H1 (cell line): ENCODE measurements at regions not wholly inside any gene's neighbourhood (a gene's known extent, or its start where the extent isn't known, plus 50 kb on each side); places are given as distances from the start of the nearest gene placed in this dataset.

Source experiments
- CTCF ChIA-PET: fragments of 300-600 bp; sonication (Branson Sonifier 250); formaldehyde crosslinking; loops from one replicate; lab custom pipeline; 2021; ENCODE audit not compliant: partially characterized antibody; lab: Charles Lee
- POLR2A ChIA-PET: fragments of 300-600 bp; sonication (Branson Sonifier 250); formaldehyde crosslinking; loops from one replicate; lab custom pipeline; 2021; ENCODE audit warnings: inconsistent platforms; ENCODE audit not compliant: partially characterized antibody; lab: Charles Lee
- DNase-seq, 2 experiments: peaks; one replicate each; pipeline versions ENCODE4 v3.0.0 to v3.0.0-alpha.2; 2010 to 2022; ENCODE audit warnings: low spot score in 2 of 2, low read depth in 1 of 2, mixed read lengths in 1 of 2
- FAIRE-seq: peaks from 2 replicates; lab custom pipeline; 2011; peaks lifted over from hg19 to GRCh38; lab: Jason Lieb, UNC
- H2AFZ ChIP-seq: 2 replicates; pipeline ENCODE4 v1.8.1; 2012; ENCODE audit warnings: low read length, inconsistent platforms
- H2AK5ac ChIP-seq: 2 replicates; pipeline ENCODE4 v1.6.1; 2013; ENCODE audit warnings: low read depth, low read length
- H2BK120ac ChIP-seq: replicated peaks from 2 replicates; pipeline ENCODE3; 2013; ENCODE audit warnings: low read depth, low read length, inconsistent platforms
- H2BK12ac ChIP-seq: 2 replicates; pipeline ENCODE4 v1.6.1; 2013; ENCODE audit warnings: low read depth, low read length
- H2BK15ac ChIP-seq: 2 replicates; pipeline ENCODE4 v1.6.1; 2013; ENCODE audit warnings: low read length
- H2BK20ac ChIP-seq: 2 replicates; pipeline ENCODE4 v1.6.1; 2013; ENCODE audit warnings: low read length
- H2BK5ac ChIP-seq: 2 replicates; pipeline ENCODE4 v1.6.1; 2013; ENCODE audit warnings: low read depth, low read length
- H3K14ac ChIP-seq: 2 replicates; pipeline ENCODE4 v1.6.1; 2013; ENCODE audit warnings: inconsistent platforms; ENCODE audit not compliant: insufficient read length
- H3K18ac ChIP-seq: 2 replicates; pipeline ENCODE4 v1.6.1; 2013; ENCODE audit warnings: low read length; ENCODE audit errors: extremely low read depth
- H3K23ac ChIP-seq: 2 replicates; pipeline ENCODE4 v1.6.1; 2013; ENCODE audit warnings: inconsistent platforms; ENCODE audit not compliant: insufficient read length
- H3K23me2 ChIP-seq: 2 replicates; pipeline ENCODE4 v1.6.1; 2013; ENCODE audit warnings: low read depth, low read length
- H3K27ac ChIP-seq: 2 replicates; pipeline ENCODE4 v1.6.1; 2011; ENCODE audit warnings: low read depth, low read length, inconsistent platforms
- H3K27me3 ChIP-seq, 4 experiments: replicated peaks in 1 of 4; 1 replicate in 1 of 4; 2 replicates in 3 of 4; pipeline versions ENCODE4 v1.6.1 to v1.8.1; 2011 to 2013; ENCODE audit warnings: low read length in 3 of 4, mild to moderate bottlenecking in 3 of 4, inconsistent platforms in 2 of 4, mixed read lengths in 2 of 4, moderate library complexity in 1 of 4; ENCODE audit not compliant: control insufficient read depth in 3 of 4, insufficient read depth in 3 of 4; ENCODE audit errors: extremely low read depth in 1 of 4
- H3K36me3 ChIP-seq, 4 experiments: 2 replicates each; pipeline versions ENCODE4 v1.6.1 to v1.8.1; 2011 to 2013; ENCODE audit warnings: mild to moderate bottlenecking in 4 of 4, low read length in 3 of 4, moderate library complexity in 2 of 4, control low read depth in 1 of 4, inconsistent platforms in 1 of 4; ENCODE audit not compliant: insufficient read depth in 4 of 4, control insufficient read depth in 2 of 4
- H3K4ac ChIP-seq: replicated peaks from 2 replicates; pipeline ENCODE3; 2013; ENCODE audit warnings: low read length, low read depth, mixed read lengths, inconsistent platforms; ENCODE audit not compliant: insufficient read length
- H3K4me1 ChIP-seq, 4 experiments: replicated peaks in 1 of 4; 1 replicate in 1 of 4; 2 replicates in 3 of 4; pipeline versions ENCODE4 v1.6.1 to v1.8.1; 2011 to 2013; ENCODE audit warnings: low read length in 3 of 4, inconsistent platforms in 2 of 4, mixed read lengths in 1 of 4; ENCODE audit not compliant: insufficient read depth in 4 of 4, control insufficient read depth in 3 of 4
- H3K4me2 ChIP-seq, 2 experiments: 2 replicates each; pipeline versions ENCODE4 v1.6.1 to v1.8.1; 2011 to 2013; ENCODE audit warnings: low read depth in 2 of 2, low read length in 2 of 2, control low read depth in 1 of 2, inconsistent platforms in 1 of 2, mild to moderate bottlenecking in 1 of 2; ENCODE audit not compliant: insufficient read depth in 1 of 2
- H3K4me3 ChIP-seq, 4 experiments: fragments of 200-600, 300-600 bp in 1 of 4; sonication (generic), shearing (Covaris generic), sonication (Bioruptor Twin) in 1 of 4; 2 replicates each; pipeline versions ENCODE4 v1.5.1 to v1.8.1; 2011 to 2016; ENCODE audit warnings: low read length in 4 of 4, low read depth in 3 of 4, control low read depth in 2 of 4, inconsistent platforms in 2 of 4, mild to moderate bottlenecking in 2 of 4, mixed read lengths in 1 of 4, moderate library complexity in 1 of 4; ENCODE audit not compliant: insufficient read depth in 2 of 4; ENCODE audit errors: extremely low read depth in 1 of 4
- H3K56ac ChIP-seq: replicated peaks from 2 replicates; pipeline ENCODE3; 2013; ENCODE audit warnings: low read depth, mild to moderate bottlenecking, mixed read lengths, low read length, inconsistent platforms; ENCODE audit not compliant: insufficient read length
- H3K79me1 ChIP-seq: 2 replicates; pipeline ENCODE4 v1.6.1; 2013; ENCODE audit warnings: low read depth, low read length, control low read depth
- H3K79me2 ChIP-seq, 2 experiments: 2 replicates each; pipeline versions ENCODE4 v1.6.1 to v1.8.1; 2012 to 2013; ENCODE audit warnings: low read length in 2 of 2, mild to moderate bottlenecking in 2 of 2, inconsistent platforms in 1 of 2; ENCODE audit not compliant: insufficient read depth in 2 of 2, control insufficient read depth in 1 of 2
- H3K9ac ChIP-seq, 4 experiments: replicated peaks in 1 of 4; 1 replicate in 1 of 4; 2 replicates in 3 of 4; pipeline versions ENCODE4 v1.6.1 to v1.8.1; 2011 to 2013; ENCODE audit warnings: low read depth in 3 of 4, low read length in 3 of 4, control low read depth in 2 of 4, mild to moderate bottlenecking in 2 of 4, moderate library complexity in 2 of 4, inconsistent platforms in 1 of 4; ENCODE audit errors: extremely low read depth in 1 of 4
- H3K9me3 ChIP-seq, 2 experiments: 2 replicates each; pipeline versions ENCODE4 v1.6.1 to v1.8.1; 2012 to 2013; ENCODE audit warnings: mild to moderate bottlenecking in 2 of 2, moderate library complexity in 2 of 2, control low read depth in 1 of 2, inconsistent platforms in 1 of 2, low read depth in 1 of 2, low read length in 1 of 2, mixed read lengths in 1 of 2; ENCODE audit not compliant: insufficient read depth in 2 of 2
- H4K20me1 ChIP-seq, 2 experiments: replicated peaks in 1 of 2; 2 replicates each; pipeline versions ENCODE3 to v1.8.1; 2011 to 2013; ENCODE audit warnings: inconsistent platforms in 2 of 2, low read length in 2 of 2, mild to moderate bottlenecking in 1 of 2; ENCODE audit not compliant: insufficient read depth in 2 of 2, control insufficient read depth in 1 of 2
- H4K5ac ChIP-seq: 2 replicates; pipeline ENCODE4 v1.6.1; 2013; ENCODE audit warnings: low read length, low read depth, mixed read lengths, inconsistent platforms; ENCODE audit not compliant: insufficient read length
- H4K8ac ChIP-seq: 2 replicates; pipeline ENCODE4 v1.8.0; 2013; ENCODE audit warnings: mild to moderate bottlenecking, moderate library complexity, low read length, inconsistent platforms; ENCODE audit not compliant: insufficient read depth; ENCODE audit errors: extremely low read depth
- H4K91ac ChIP-seq: replicated peaks from 2 replicates; pipeline ENCODE3; 2013; ENCODE audit warnings: low read length, mixed read lengths, inconsistent platforms; ENCODE audit not compliant: insufficient read length
- CTCF ChIP-seq, 3 experiments: IDR thresholded peaks; 1 replicate in 2 of 3; 2 replicates in 1 of 3; pipeline versions ENCODE4 v1.5.1 to v1.6.1; 2011; ENCODE audit warnings: low read length in 3 of 3, mild to moderate bottlenecking in 3 of 3, inconsistent platforms in 2 of 3, low read depth in 1 of 3, moderate library complexity in 1 of 3; ENCODE audit not compliant: insufficient read depth in 1 of 3; ENCODE audit errors: control extremely low read depth in 1 of 3
- EGR1 ChIP-seq: IDR thresholded peaks from 2 replicates; pipeline ENCODE4 v1.6.1; 2011; ENCODE audit warnings: low read depth, low read length, borderline replicate concordance
- EP300 ChIP-seq, 2 experiments: IDR thresholded peaks; 1 replicate in 1 of 2; 2 replicates in 1 of 2; pipeline ENCODE4 v1.6.1; 2011 to 2012; ENCODE audit warnings: low read depth in 2 of 2, low read length in 2 of 2, mild to moderate bottlenecking in 2 of 2, borderline replicate concordance in 1 of 2, inconsistent platforms in 1 of 2, moderate library complexity in 1 of 2
- RNF2 ChIP-seq: fragments of 200-900, 300-1000 bp; sonication (generic); IDR thresholded peaks from 2 replicates; pipeline ENCODE4 v1.7.1; 2016; ENCODE audit warnings: borderline replicate concordance, low read depth, mild to moderate bottlenecking, antibody characterized with exemption, low read length; ENCODE audit not compliant: poor library complexity, severe bottlenecking; ENCODE audit errors: missing control alignments
- SP1 ChIP-seq: IDR thresholded peaks from 2 replicates; pipeline ENCODE4 v1.6.1; 2011; ENCODE audit warnings: low read depth, low read length
- TAF7 ChIP-seq: optimal IDR thresholded peaks from 2 replicates; pipeline ENCODE3; 2011; ENCODE audit warnings: low read depth, mild to moderate bottlenecking, inconsistent platforms, low read length, moderate library complexity, borderline replicate concordance
- TCF12 ChIP-seq: IDR thresholded peaks from 2 replicates; pipeline ENCODE4 v1.6.1; 2011; ENCODE audit warnings: low read depth, mild to moderate bottlenecking, low read length
- WGBS, 2 experiments: shearing (Covaris generic) in 1 of 2; methylation state at CpG; one replicate each; pipeline versions ENCODE4 v1.1.6 to v1.1.7; 2013 to 2015; ENCODE audit warnings: low lambda C conversion rate in 2 of 2, mixed read lengths in 2 of 2, inconsistent platforms in 1 of 2, low coverage in 1 of 2, missing lambda C conversion rate in 1 of 2; ENCODE audit not compliant: insufficient replicate concordance in 2 of 2, insufficient coverage in 1 of 2, insufficient read length in 1 of 2; ENCODE audit errors: extremely low coverage in 1 of 2, missing lambda C conversion rate in 1 of 2; 5-methylcytosine and 5-hydroxymethylcytosine counted together

GRCh38 chr13:27338207-27338606 lies 67.6 kb downstream of the RASL11A start:
- Histone ChIP-seq H3K79me1 (no peaks in the 10 kb centered on the region), H2BK15ac (peak overlapping the region; percentile 100), H3K56ac (peak overlapping the region; percentile 74), H3K4me1 (peaks cover 7 to 22% (median 11%) of the 10 kb centered on the region in 4 experiments), H3K27me3 (peaks cover 0 to 3% (median 1%) of the 10 kb centered on the region in 4 experiments; a peak in 2 of 7 replicates), H4K20me1 (peaks cover 0 to 4% of the 10 kb centered on the region in 2 experiments), H3K79me2 (no peaks in the 10 kb centered on the region), H3K4ac (peak overlapping the region; percentile 98), H2BK120ac (peak overlapping the region; percentile 96), H3K9me3 (no peaks in the 10 kb centered on the region), H2BK5ac (peak overlapping the region; percentile 73; the same call in 1 of the 2 replicates), H4K8ac (peak overlapping the region; percentile 36; the same call in 1 of the 2 replicates), H2BK12ac (peak overlapping the region; percentile 99), H3K36me3 (no peaks in the 10 kb centered on the region), H2BK20ac (peak overlapping the region; percentile 96), H3K4me2 (no peak overlapping the region), H3K27ac (no peak overlapping the region), H2AK5ac (peak overlapping the region; percentile 99), H3K18ac (no peak overlapping the region), H3K23ac (no peak overlapping the region), H3K4me3 (no peak overlapping the region), H4K5ac (no peak overlapping the region), H4K91ac (peak overlapping the region; percentile 96), H3K9ac (no peak overlapping the region; a peak in 1 of 7 replicates), H3K23me2 (peaks cover 5% of the 10 kb centered on the region; the same call in 1 of the 2 replicates), H3K14ac (peak overlapping the region; percentile 70), H2AFZ (no peak overlapping the region)
- 93% methylated on average over 1 of the region's 1 CpG; no CpG with 5 or more reads in 1 of the 2 experiments for WGBS, 2 experiments
- CTCF ChIA-PET, result interaction anchor here (0.9 to 9.7 kb wide), 16 partner anchors 10 to 362 kb away, joined by 3 to 95 read pairs (median 4); no protein-coding TSS in a partner anchor
- no peak for DNase-seq
- POLR2A ChIA-PET, result interaction anchor here (1.1 kb wide), 1 partner anchor 67 kb away, joined by 3 read pairs; the partner anchor contains the start of gene RASL11A
- no peak for FAIRE-seq
- TF ChIP-seq CTCF (IDR thresholded peaks at IDR 0.05; ENCODE audit: control extremely low read depth in 1 of 3, insufficient read depth in 1 of 3, low read depth in 1 of 3, low read length in 3 of 3), result no peak
- no peak for TF ChIP-seq EGR1
- TF ChIP-seq EP300 (IDR thresholded peaks at IDR 0.05; ENCODE audit: borderline replicate concordance in 1 of 2, low read depth in 2 of 2, low read length in 2 of 2), result no peak
- TF ChIP-seq RNF2, result no peak
- TF ChIP-seq TAF7, result no peak
- TF ChIP-seq TCF12, result no peak
- TF ChIP-seq SP1, result no peak
